SHP77 treated with DMSO at 0.1 percent for 48 hours (cell line): ENCODE measurements at regions not wholly inside any gene's neighbourhood (a gene's known extent, or its start where the extent isn't known, plus 50 kb on each side); places are given as distances from the start of the nearest gene placed in this dataset.
"Not testable (repeated sequence)": the region's sequence is repeated elsewhere in the genome, so short reads cannot be mapped to it uniquely, and the experiment has no call there.

ENCODE experiments used
- DNase-seq: peaks from one replicate; lab custom pipeline; 2025; lab: John Stamatoyannopoulos, UW

DNA sequence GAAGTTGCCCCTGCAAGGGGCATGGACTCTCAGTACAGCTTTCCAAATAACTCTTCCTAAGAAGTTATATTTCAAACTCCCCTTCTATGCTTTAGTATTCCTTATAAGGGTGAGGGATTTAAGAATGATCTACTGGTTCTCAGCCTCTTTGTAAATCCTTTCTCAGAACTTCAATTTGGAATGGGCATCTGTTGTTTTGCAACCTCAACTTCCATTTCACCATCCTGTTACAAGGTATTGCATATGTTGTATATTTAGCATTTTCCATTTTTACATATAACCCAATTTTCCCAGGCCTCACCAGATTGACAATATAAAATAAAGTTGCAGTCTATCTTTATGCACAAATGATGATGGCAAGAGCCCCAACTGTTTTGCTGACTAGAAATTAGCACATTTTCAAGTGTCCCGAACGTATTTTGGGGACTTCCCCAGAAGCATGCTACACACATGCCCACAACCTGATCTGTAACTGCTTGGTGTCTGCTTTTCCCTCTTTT, 154.9 kb upstream of the CARMIL1 start:
- DNase-seq: no peak

DNA sequence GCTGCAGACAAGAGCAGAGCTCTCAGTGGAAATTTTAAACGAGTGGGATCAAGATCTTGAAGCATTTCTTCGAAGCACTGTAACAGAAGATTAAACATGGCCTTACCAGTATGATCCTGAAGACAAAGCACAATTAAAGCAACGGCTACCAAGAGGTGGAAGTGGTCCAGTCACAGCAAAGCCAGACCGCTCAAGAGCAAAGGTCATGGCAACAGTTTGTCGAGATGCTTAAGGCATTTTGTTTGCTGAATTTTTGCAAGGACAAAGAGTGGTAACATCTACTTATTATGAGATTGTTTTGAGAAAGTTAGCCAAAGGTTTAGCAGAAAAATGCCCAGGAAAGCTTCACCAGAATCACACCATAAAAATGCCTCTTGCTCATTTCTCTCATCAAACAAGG, 153.4 kb upstream of the CARMIL1 start:
- DNase-seq: no peak

DNA sequence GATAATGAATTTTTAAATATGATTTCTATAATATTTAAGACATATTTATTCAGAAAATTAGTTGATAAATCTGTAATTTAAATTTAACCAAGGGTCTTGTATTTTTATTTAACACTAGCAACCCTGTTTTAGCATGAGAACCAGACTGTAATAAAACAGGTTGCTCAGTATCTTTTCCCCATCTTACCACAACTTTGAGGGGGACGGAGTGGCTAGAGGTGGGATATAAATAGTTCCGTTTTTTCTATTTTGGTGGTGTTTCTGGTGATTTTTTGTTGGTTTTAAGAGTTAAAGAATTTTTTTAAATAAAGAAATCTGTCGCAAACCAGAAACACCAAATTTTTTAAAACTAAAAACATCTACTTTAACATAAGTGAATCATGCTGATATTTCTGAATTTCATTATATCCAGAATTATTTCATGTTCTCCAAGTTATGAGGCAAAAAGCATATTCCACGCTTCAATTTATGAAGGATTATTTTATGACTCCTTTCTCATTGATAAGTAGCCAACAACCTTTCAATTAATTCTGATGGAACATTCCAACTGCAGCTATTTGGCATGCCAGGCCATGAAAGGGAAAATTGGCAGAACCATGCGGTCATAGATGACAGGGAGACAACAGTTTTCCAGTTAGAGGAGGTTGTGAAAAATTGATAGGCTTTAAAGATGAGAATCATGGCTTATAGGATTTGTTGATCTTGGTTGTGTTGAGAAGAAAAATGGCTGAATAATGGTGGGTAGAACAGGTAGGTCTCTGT, 151.9 kb upstream of the CARMIL1 start:
- no peak for DNase-seq

DNA sequence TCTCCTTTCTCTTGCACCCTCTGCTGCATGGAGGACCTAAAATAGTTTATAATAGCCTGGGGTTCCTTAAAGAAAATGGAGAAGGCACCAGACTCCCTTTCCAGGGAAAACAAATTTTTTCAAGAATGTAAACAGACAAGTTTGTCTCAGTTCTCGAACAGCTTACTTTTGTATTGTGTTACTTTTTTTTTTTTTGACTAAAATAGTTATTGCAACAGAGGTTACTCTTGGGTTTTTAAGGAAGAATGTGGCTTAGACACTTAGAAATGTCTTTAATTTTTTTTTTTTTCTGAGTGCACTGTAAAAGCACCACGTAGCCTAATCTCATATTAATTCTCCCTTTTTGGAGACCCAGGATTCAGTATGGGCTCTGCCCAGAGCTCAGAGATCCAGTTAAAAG, 148.7 kb upstream of the CARMIL1 start:
- DNase-seq: no peak

DNA sequence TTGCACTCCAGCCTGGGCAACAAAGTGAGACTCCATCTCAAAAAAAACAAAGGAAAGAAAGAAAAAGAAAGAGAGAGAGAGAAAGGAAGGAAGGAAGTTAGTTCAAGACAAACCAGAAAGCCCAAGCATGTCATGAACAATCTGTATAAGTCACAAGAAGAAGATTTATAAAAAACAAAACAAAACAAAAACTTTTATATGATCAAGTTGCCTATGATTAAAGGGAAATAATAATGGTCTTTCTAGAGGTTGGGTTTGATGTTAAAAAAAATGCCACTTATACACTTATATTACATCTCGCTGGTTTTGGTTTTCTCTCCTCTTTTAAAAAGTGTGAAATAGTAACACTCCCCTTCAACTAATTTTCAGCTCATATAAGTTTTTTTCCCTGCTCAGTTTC, 146.2 kb upstream of the CARMIL1 start:
- DNase-seq: no peak

DNA sequence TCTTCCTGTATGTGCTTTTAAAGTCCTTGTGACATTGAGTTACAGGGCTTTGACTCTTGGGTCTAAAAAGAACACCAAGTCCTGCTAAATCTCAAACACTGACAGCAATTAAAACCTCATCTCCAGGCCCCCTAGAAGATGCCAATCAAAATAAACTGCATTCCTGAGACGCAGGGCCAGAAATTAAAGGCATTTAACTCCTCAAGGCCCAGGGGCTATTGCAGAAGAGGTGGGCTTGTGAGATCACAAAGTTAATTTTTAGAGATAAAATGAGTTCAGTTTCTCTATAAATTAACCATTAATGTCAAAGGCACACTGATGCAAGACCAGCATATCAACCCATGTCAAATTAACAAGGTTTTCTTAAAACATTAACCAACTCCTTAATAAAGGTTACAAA, 145.6 kb upstream of the CARMIL1 start:
- DNase-seq: no peak

DNA sequence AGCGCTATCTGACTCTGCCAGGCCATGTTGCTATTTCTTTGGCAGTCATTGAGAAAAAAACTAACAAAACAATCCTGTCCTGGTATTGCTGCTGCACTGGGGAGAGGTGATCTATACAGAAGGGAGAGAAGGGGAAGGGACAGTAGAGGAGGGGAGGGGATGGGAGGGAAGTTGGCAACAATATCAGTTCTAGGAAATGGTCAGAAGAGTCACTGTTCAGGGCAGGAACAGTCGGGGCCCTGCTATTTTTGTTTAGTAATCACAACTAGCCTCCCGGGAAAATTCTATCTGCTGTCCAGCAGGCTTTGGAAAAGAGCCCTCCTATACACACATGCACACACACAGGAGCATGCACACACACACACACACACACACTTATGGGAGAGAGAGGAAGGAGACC, 142.3 kb upstream of the CARMIL1 start:
- no peak for DNase-seq

DNA sequence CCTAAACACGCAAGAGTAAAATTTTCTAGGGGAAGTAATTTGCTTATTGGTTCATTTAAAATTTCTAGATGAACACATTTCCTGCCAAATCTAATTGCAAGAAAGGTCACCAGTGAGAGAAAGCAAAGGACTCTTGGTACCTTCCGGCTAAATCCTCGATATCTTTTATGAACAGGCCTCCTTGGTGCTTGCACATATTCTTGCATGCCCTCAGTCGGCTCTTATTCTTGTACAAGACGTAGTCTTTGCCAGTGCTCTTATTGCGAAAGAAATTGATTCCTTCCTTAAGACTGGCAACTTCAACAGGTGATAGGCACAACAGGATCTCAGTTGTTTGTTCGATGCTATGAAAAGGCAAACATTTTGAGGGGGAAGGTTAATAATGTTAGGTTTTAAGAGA, 141.7 kb upstream of the CARMIL1 start:
- no peak for DNase-seq

DNA sequence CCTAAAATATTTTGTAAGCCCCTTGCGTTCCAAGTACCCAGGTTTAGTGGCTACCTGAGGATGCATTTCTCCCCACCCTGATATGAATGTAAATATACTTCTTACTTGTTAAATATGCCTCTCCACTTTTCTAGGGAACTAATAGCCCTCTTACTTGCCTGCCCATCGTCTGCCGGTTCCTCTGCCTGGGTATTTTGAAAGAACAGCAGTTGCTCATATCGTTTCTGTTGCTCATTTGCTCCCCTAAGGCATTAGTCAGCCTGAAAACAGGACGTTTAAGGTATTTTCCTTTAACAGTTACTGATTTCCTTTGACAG, 141.3 kb upstream of the CARMIL1 start:
- DNase-seq: no peak

DNA sequence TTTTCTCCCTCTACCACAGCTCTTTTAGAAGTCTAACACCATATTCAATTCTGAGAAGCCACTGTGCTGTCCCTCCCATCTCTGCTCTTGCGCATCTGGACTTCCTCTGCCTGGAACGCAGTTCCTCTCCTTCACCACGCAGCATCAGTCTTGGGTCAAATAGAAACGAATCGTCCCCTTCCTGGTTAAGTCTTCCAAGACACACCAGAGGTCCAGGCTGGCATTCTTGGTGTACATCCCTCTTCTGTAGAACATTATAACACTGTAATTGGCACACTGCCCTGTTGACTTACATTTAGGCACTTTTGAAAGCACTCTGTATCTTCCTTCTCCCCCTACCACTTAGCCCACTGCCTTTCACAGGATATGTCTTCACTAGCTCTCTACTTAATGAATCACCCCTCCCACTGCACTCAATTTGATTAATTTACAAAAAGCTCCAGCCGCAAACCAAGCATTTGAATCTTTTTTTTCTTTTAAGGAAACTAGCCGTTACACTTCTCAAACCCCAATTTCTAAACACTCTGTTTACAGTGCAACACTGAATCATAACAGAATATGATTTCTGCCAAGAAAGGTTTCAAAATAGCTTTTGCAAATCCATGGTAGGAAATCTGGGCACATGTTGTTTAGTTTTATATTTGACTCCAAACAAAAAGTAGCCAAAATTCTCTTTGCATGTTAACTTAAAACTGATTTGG, 140.8 kb upstream of the CARMIL1 start:
- peak; percentile 24 for DNase-seq

DNA sequence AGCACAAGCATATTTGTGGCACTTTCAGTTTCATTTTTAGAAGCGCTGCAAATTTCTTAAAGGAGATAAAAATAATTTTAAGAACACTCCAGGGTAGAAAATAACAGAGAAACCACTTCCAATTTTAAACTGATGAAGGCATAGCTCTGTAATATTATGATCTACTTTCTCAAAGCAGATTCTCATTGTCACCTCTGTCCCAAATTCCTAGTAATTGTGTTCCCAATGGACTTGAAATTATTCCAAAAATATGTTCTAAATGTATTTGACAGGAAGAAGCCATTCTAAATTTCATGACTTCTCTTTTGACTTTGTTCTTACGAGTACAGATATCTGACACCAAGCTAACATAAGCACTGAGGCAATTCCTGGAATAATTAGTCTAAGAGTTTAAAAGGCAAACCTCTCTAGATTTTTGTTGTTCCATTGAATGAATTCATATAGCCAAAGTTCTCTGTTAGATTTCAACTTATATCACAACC, 140.2 kb upstream of the CARMIL1 start:
- DNase-seq: no peak

DNA sequence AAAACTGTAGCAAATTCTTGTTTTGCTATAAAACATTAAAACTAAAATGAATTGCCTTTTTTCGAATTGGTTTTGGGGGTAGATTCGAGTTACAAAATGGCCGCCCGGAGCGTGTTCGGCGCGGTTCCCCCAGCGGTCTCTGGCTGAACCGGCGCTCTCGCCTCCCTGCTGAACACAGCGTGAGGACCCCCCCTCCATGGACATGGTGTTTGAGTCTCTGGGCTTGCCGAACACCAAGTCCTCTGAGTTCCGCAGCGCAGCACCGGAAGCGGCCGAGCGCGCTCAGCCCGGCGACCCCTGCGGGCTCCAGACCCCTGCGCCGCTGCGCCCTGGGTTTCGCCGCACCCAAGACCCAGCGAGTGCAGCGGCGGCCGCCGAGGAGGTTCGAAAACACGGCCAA, 139.6 kb upstream of the CARMIL1 start:
- not testable (repeated sequence) for DNase-seq

DNA sequence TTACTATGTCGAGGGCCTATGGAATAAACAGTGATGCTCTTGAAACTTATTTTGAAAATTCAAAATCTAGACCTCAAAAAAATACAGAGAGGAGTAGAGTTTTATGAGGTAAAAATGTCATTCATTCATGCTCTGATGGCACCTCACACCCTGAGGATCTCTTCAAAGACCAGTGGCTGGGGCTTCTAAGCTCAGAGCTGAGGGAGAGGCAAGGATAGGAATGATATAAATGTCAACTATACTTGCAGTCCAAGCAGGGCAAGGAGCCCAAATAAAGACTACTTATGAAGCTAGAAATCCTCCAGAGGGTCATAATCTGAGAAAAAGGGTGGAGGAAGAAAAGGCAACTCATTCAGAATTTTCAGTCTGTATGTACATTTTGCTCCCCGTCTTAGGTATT, 136.7 kb upstream of the CARMIL1 start:
- no peak for DNase-seq

DNA sequence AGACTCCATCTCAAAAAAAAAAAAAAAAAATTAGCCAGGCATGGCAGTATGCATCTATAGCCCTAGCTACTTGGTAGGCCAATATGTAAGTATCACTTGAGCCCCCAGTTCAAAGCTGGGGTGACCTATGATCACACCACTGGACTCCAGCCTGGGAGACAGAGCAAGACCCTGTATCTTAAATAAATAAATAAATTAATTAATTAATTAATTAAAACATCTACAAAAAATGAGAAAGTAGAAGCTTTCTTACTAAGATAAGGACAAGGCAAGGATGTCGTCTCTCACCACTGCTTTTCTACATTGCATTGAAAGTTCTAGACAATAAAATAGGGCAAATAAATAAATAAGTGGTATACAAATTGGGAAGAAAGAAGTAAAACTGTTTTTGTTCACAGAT, 134.3 kb upstream of the CARMIL1 start:
- DNase-seq: no peak

DNA sequence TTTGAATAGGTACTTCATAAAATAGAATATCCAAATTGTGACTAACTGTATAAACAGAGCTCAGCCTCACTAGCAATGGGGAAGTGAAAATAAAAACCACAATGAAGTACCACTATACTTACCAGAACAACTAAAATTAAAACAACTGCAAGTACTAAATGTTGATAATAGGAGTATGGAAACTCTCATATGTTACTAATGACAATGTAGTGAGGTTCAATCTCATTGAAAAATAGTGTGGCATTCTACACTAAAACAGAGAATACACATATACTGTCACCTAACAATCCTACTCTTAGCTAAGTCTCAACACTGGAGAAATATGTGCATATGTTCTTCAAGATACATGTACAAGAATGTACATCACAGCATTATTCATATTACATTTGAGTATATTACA, 132.0 kb upstream of the CARMIL1 start:
- no peak for DNase-seq

DNA sequence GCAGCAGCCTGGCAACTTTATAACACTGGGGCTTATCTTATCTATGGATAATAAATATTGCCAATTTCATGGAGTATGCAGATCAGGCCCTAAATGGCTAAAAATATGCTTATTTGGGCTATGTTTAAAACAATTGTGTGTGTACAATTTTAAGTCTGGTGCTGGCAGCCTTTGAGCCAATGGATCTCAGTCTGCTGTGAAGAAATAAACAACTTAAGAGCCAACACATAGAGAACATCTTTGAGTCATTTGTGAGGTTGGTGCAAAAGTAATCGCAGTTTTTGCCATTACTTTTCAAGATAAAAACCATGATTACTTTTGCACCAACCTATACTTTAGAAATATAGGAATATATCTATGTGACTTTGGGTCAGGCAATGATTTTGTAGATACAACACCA, 129.1 kb upstream of the CARMIL1 start:
- DNase-seq: no peak

DNA sequence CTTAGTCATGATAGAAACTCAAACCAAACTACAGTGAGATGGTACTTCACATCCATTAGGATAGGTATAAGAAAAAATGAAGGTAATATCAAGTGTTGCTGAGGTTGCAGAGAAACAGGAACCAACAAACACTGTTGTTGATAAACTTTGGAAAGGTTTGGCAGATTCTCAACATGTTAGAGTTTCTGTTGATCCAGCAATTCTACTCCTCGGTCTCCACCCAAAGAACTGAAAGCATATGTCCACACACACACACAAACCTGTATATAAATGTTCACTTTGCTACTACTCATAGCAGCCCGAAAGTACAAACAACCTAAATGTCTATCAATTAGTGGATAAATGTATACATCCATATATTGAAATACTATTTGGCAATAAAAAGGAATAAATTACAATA, 128.3 kb upstream of the CARMIL1 start:
- DNase-seq: no peak

DNA sequence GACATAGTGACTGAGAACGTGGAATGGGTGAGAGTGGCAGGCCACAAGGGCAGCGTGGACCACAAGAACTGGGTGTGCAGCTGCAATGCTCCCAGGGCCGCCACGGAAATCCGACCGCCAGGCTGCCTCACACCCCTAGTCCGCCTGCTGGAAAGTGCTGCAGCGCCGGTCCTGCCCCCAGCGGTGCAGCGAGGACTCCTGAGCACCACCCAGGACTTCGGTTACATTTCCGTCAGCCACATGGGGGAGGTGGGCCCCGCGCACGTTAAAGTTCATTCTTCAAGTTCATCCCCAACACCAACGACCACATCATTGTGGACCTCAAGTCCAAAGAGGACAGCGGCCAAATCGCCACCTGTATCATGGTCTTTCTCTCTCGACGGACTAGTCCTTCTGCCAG, 126.1 kb upstream of the CARMIL1 start:
- DNase-seq: no peak

DNA sequence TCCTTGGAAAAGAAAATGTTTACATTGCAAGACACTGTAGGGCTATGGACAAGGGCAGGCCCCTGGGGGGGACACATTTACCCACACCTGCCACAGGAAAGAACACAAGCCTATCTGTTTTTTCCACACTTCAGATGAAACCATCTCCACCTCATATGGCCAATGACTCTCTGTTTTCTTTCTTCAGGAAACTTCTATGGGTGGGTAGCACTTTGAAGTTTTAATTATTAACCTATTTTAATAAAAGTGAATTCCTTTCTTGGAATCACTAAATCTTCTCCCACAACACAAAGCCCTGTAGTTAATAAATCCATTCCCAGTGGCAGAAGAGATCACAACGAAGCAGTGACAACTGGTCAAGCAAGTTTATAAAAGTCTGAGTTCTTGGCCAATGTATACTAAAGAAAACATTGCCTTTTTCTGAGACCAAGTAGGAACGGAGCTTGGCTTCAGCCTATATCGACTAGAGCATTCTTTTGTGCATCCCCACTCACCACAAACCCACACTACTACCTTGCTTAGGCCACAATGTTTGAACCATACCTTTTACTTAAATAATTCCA, 125.1 kb upstream of the CARMIL1 start:
- DNase-seq: no peak

DNA sequence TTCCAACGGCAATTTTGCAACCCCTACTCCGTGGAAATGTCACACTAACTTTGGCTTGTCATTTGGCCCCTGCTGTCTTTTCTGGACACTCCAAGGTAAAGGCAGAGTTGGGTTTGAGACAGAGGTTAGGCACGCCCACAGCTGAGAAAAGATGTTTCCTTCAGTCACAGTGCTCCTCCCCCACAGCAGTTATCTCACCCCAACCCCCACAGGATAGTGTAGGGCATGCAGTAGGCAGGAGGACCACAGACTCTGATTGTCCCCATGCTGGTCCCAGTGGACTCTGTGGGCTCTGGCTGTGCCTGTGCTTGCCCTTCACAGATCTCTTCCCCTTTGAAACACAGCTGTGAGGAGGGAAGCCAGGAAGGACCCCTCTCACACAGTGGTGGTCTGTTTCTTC, 124.0 kb upstream of the CARMIL1 start:
- DNase-seq: no peak

DNA sequence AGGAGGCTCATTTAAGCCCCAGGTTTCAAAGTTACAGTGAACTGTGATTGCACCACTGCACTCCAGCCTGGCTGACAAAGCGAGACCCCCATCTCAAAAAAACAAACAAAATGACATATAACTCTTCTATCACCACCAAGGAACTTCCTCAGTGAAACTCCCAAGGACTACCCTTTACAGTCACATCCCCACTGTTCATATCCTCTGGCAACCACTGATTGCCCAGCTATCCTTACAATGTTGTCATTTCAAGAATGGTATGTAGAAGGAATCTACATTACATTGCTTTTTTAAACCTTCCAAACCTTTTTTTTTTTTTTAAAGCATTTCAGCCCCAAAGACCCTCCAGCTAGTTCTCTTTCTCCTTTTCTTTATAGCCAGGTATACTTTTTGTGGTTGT, 123.1 kb upstream of the CARMIL1 start:
- DNase-seq: no peak

DNA sequence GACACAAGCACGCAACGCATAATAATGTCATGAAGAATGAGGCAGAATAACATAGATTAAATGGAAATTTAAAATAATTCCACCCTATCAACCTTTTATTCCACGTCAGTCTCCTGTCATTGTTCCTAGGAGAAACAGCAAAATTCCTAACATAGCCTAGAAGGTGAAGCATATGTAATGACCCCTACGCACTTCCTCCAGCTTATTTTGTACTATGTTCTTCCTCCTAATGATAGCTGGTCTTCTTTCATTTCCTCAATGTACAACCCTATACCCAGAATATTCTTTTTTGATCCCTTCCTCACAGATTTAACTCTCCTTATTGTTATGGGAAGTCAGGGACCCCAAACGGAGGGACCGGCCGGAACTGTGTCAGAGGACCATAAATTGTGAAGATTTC, 122.0 kb upstream of the CARMIL1 start:
- no peak for DNase-seq

DNA sequence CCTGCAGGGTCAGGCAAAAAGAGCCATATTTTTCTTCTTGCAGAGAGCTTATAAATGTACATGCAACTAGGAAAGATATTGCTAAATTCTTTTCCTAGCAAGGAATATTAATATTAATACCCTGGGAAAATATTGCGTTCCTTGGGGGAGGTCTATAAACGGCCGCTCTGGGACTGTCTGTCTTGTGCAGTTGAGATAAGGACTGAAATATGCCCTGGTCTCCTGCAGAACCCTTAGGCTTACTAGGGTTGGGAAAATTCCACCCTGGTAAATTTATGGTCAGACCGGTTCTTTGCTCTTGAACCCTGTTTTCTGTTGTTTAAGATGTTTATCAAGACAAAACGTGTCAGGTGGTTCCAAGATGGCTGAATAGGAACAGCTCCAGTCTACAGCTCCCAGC, 121.3 kb upstream of the CARMIL1 start:
- no peak for DNase-seq
